HepG2 (cell line): ENCODE measurements at regions not wholly inside any gene's neighbourhood (a gene's known extent, or its start where the extent isn't known, plus 50 kb on each side); places are given as distances from the start of the nearest gene placed in this dataset.

Experiments
- ATAC-seq: fragments of 200-7000 bp; cut with Tn5 transposase; 3 replicates; pipeline ENCODE4 v1.9.1; 2020; ENCODE audit warnings: mild to moderate bottlenecking, moderate library complexity
- BruUV-seq: library from RNA; stranded (reverse); fragments of 400-500 nt; replicated peaks from 2 replicates; lab custom pipeline; 2021; lab: Mats Ljungman, UMichigan
- CTCF ChIA-PET: fragments of 300-600 bp; formaldehyde crosslinking; extraction: SDS; loops from one replicate; lab custom pipeline; 2021; ENCODE audit warnings: low total read pairs, inconsistent platforms, low intra/inter-chr PET ratio; lab: Yijun Ruan, JAX
- POLR2A ChIA-PET: fragments of 350-600 bp; sonication (Branson Sonifier 250); formaldehyde crosslinking; loops from one replicate; lab custom pipeline; 2020; ENCODE audit warnings: antibody characterized with exemption, inconsistent platforms; lab: Yijun Ruan, JAX
- DNase-seq: peaks from one replicate; pipeline ENCODE4 v3.0.0-alpha.2; 2015; ENCODE audit warnings: low spot score
- FAIRE-seq: peaks from 3 replicates; lab custom pipeline; 2011; peaks lifted over from hg19 to GRCh38; lab: Jason Lieb, UNC
- H2AFZ ChIP-seq: one replicate; pipeline ENCODE4 v1.6.1; 2011; ENCODE audit warnings: low read length, inconsistent platforms
- H3K27ac ChIP-seq: fragments of 300-600 bp; 3 replicates; pipeline ENCODE4 v1.8.0; 2011; ENCODE audit warnings: mixed run types, mild to moderate bottlenecking, mixed read lengths, low read length, inconsistent platforms; ENCODE audit not compliant: insufficient read depth; ENCODE audit errors: extremely low read length
- H3K27me3 ChIP-seq, 2 experiments: fragments of 200-600 bp in 1 of 2; 2 replicates in 1 of 2; 3 replicates in 1 of 2; pipeline versions ENCODE4 v1.6.0 to v1.8.0; 2011; ENCODE audit warnings: low read length in 2 of 2, mild to moderate bottlenecking in 2 of 2, moderate library complexity in 2 of 2, inconsistent platforms in 1 of 2; ENCODE audit not compliant: insufficient read depth in 2 of 2, control insufficient read depth in 1 of 2
- H3K36me3 ChIP-seq, 2 experiments: fragments of 200-600 bp in 1 of 2; replicated peaks in 1 of 2; 2 replicates in 1 of 2; 3 replicates in 1 of 2; pipeline versions ENCODE4 v1.5.1 to v1.8.0; 2011; ENCODE audit warnings: low read length in 2 of 2, inconsistent platforms in 1 of 2; ENCODE audit not compliant: insufficient read depth in 2 of 2, control insufficient read depth in 1 of 2
- H3K4me1 ChIP-seq: 2 replicates; pipeline ENCODE4 v1.5.1; 2012; ENCODE audit warnings: low read length, inconsistent platforms; ENCODE audit not compliant: insufficient read depth
- H3K4me2 ChIP-seq: 2 replicates; pipeline ENCODE4 v1.6.0; 2011; ENCODE audit warnings: low read depth, low read length, inconsistent platforms
- H3K4me3 ChIP-seq, 3 experiments: fragments of 200-600 bp in 1 of 3; sonication (generic), shearing (Covaris generic) in 1 of 3; replicated peaks in 1 of 3; 2 replicates each; pipeline ENCODE4 v1.5.1; 2011 to 2016; ENCODE audit warnings: low read length in 3 of 3, inconsistent platforms in 2 of 3, low read depth in 2 of 3, mild to moderate bottlenecking in 2 of 3, control low read depth in 1 of 3, mixed read lengths in 1 of 3; ENCODE audit not compliant: insufficient read depth in 1 of 3
- H3K79me2 ChIP-seq: one replicate; pipeline ENCODE4 v1.6.1; 2011; ENCODE audit warnings: low read length, inconsistent platforms; ENCODE audit not compliant: insufficient read depth
- H3K9ac ChIP-seq: 2 replicates; pipeline ENCODE4 v1.6.0; 2011; ENCODE audit warnings: mild to moderate bottlenecking, low read depth, low read length, inconsistent platforms; ENCODE audit not compliant: insufficient read depth
- H3K9me3 ChIP-seq: 2 replicates; pipeline ENCODE4 v1.5.1; 2012; ENCODE audit warnings: mild to moderate bottlenecking, low read length
- H4K20me1 ChIP-seq: 2 replicates; pipeline ENCODE4 v1.6.0; 2011; ENCODE audit warnings: inconsistent platforms, mild to moderate bottlenecking, low read length, moderate library complexity; ENCODE audit not compliant: insufficient read depth
- ESRRA ChIP-seq: sonication (generic); formaldehyde crosslinking; IDR thresholded peaks from 2 replicates; pipeline ENCODE4 v1.5.1; 2020; ENCODE audit warnings: mild to moderate bottlenecking, low read depth, missing genetic modification reagents
- FOXK2 ChIP-seq: fragments of 450-650 bp; IDR thresholded peaks from 2 replicates; pipeline ENCODE4 v1.6.1; 2016
- GRHL1 ChIP-seq: sonication (generic); formaldehyde crosslinking; conservative IDR thresholded peaks from 2 replicates; pipeline ENCODE4 v1.8.0; 2022; ENCODE audit warnings: missing genetic modification reagents
- KLF16 ChIP-seq, 2 experiments: sonication (generic) in 1 of 2; formaldehyde crosslinking in 1 of 2; IDR thresholded peaks; 2 replicates each; pipeline versions ENCODE4 v1.6.1 to v1.8.0; 2016 to 2023; ENCODE audit warnings: missing genetic modification reagents in 2 of 2, missing compliant biosample characterization in 1 of 2
- MEIS2 ChIP-seq: sonication (generic); formaldehyde crosslinking; IDR thresholded peaks from 2 replicates; pipeline ENCODE4 v1.9.0; 2021; ENCODE audit warnings: mild to moderate bottlenecking, missing genetic modification reagents
- MLX ChIP-seq: IDR thresholded peaks from 2 replicates; pipeline ENCODE4 v1.6.1; 2016
- POLR2A ChIP-seq, 2 experiments: IDR thresholded peaks; 2 replicates each; pipeline ENCODE4 v1.6.1; 2011; ENCODE audit warnings: low read depth in 2 of 2, low read length in 2 of 2, mild to moderate bottlenecking in 1 of 2, moderate library complexity in 1 of 2; ENCODE audit not compliant: insufficient read depth in 1 of 2
- SMC3 ChIP-seq: IDR thresholded peaks from 2 replicates; pipeline ENCODE4 v1.6.1; 2011; ENCODE audit warnings: low read length, improper control_type of control experiment
- ZNF235 ChIP-seq: sonication (generic); formaldehyde crosslinking; IDR thresholded peaks from 2 replicates; pipeline ENCODE4 v1.8.1; 2023; ENCODE audit warnings: mild to moderate bottlenecking, missing genetic modification reagents, borderline replicate concordance
- ZNF570 ChIP-seq: sonication (generic); formaldehyde crosslinking; IDR thresholded peaks from 2 replicates; pipeline ENCODE4 v1.4.0; 2020; ENCODE audit warnings: mild to moderate bottlenecking, missing genetic modification reagents, borderline replicate concordance
- ZNF615 ChIP-seq: sonication (generic); formaldehyde crosslinking; IDR thresholded peaks from 2 replicates; pipeline ENCODE4 v1.5.0; 2020; ENCODE audit warnings: mild to moderate bottlenecking, missing genetic modification reagents, borderline replicate concordance
- WGBS: methylation state at CpG from one replicate; pipeline ENCODE4 v1.1.6; 2017; ENCODE audit warnings: low lambda C conversion rate; 5-methylcytosine and 5-hydroxymethylcytosine counted together
- in situ Hi-C: cut with HindIII; loops from 2 replicates; pipeline ENCODE4 v1.10.0; 2017; ENCODE audit warnings: low pct_unique_long_range_greater_than_20kb; ENCODE audit not compliant: extremely low pct_ligation_motif_present
- intact Hi-C: fragments of 100-400 bp; cut with micrococcal nuclease; formaldehyde crosslinking; loops from one replicate; pipeline ENCODE4 v1.10.0; 2022; ENCODE audit not compliant: unreplicated experiment

- peak; percentile 60; the same call in 1 of the 2 replicates for TF ChIP-seq ESRRA (CRISPR knock-in tag)
- no peak for TF ChIP-seq ZNF235
These were observed 528.2 kb downstream of the RPS29 start (continued) for GRCh38 chr14:49057838-49058510.

- no peaks in the 10 kb centered on the region for H3K9me3 ChIP-seq
- ChIA-PET CTCF (no interaction called here), POLR2A (no interaction called here)
- no peaks in the 10 kb centered on the region for H3K79me2 ChIP-seq
- ATAC-seq (no peak), FAIRE-seq (no peak), DNase-seq (no peak)
- no peak overlapping the region for H3K4me3 ChIP-seq
- in situ Hi-C loops (no loop called here), intact Hi-C loops (no loop called here)
- no peak for TF ChIP-seq ZNF615 (CRISPR knock-in tag)
- TF ChIP-seq FOXK2, result no peak
- no peak for TF ChIP-seq GRHL1 (CRISPR knock-in tag)
- no peak for TF ChIP-seq SMC3
- no peak for TF ChIP-seq KLF16 (CRISPR knock-in tag; IDR thresholded peaks at IDR 0.05)
- no peak for TF ChIP-seq MLX (CRISPR knock-in tag)
- no peak for TF ChIP-seq MEIS2 (CRISPR knock-in tag)
- TF ChIP-seq POLR2A (IDR thresholded peaks at IDR 0.05; ENCODE audit: insufficient read depth in 1 of 2, low read depth in 2 of 2, low read length in 2 of 2), result no peak
- no peak for TF ChIP-seq ZNF570 (CRISPR knock-in tag)
- no peak overlapping the region for H3K27ac ChIP-seq
- WGBS, result 3% methylated on average over 1 of the region's 1 CpG
- H3K4me1 ChIP-seq, result peaks cover 22% of the 10 kb centered on the region
- no peaks in the 10 kb centered on the region for H4K20me1 ChIP-seq
- no peak overlapping the region for H3K4me2 ChIP-seq
- H3K9ac ChIP-seq, result no peak overlapping the region
- H3K36me3 ChIP-seq, result no peaks in the 10 kb centered on the region
- H3K27me3 ChIP-seq, result no peaks in the 10 kb centered on the region
- no TSS peak for BruUV-seq
- no peak overlapping the region for H2AFZ ChIP-seq
These were observed 530.2 kb downstream of the RPS29 start for GRCh38 chr14:49056021-49056420.
